Skeletal muscle tissue (tissue), 3 donors: ENCODE measurements at regions not wholly inside any gene's neighbourhood (a gene's known extent, or its start where the extent isn't known, plus 50 kb on each side); places are given as distances from the start of the nearest gene placed in this dataset.
"Not testable (repeated sequence)": the region's sequence is repeated elsewhere in the genome, so short reads cannot be mapped to it uniquely, and the experiment has no call there.

Source experiments
- H3K27ac ChIP-seq: one replicate; pipeline ENCODE4 v1.7.0; 2013; ENCODE audit warnings: mild to moderate bottlenecking, low read depth, low read length, inconsistent platforms
- H3K27me3 ChIP-seq, 3 donors: one replicate each; pipeline ENCODE4 v1.7.0; 2013; ENCODE audit warnings: low read length in 3 of 3; ENCODE audit not compliant: control insufficient read depth in 3 of 3, insufficient read depth in 3 of 3
- H3K36me3 ChIP-seq, 3 donors: one replicate each; pipeline ENCODE4 v1.7.0; 2013; ENCODE audit warnings: low read length in 3 of 3; ENCODE audit not compliant: control insufficient read depth in 3 of 3, insufficient read depth in 3 of 3
- H3K4me1 ChIP-seq, 3 donors: one replicate each; pipeline ENCODE4 v1.7.0; 2013; ENCODE audit warnings: low read length in 3 of 3, mild to moderate bottlenecking in 3 of 3; ENCODE audit not compliant: control insufficient read depth in 3 of 3, insufficient read depth in 3 of 3
- H3K4me3 ChIP-seq, 3 donors: one replicate each; pipeline ENCODE4 v1.7.0; 2013; ENCODE audit warnings: low read length in 3 of 3
- H3K9ac ChIP-seq, 3 donors: one replicate each; pipeline ENCODE4 v1.7.0; 2013; ENCODE audit warnings: low read length in 3 of 3, mild to moderate bottlenecking in 3 of 3, moderate library complexity in 2 of 3, low read depth in 1 of 3
- H3K9me3 ChIP-seq, 3 donors: one replicate each; pipeline ENCODE4 v1.7.0; 2013; ENCODE audit warnings: low read length in 3 of 3; ENCODE audit not compliant: control insufficient read depth in 3 of 3
- donor health status: Osteomylitis.

GRCh38 chr4:62500296-62500695, 1300.2 kb downstream of the ADGRL3 start:
- no peaks in the 10 kb centered on the region for H3K36me3 ChIP-seq
- no peak overlapping the region for H3K9ac ChIP-seq
- no peak overlapping the region for H3K27ac ChIP-seq
- H3K4me1 ChIP-seq = no peaks in the 10 kb centered on the region
- H3K27me3 ChIP-seq = no peaks in the 10 kb centered on the region
- H3K4me3 ChIP-seq = no peak overlapping the region
- no peaks in the 10 kb centered on the region for H3K9me3 ChIP-seq

GRCh38 chr4:62495032-62495431, 1294.9 kb downstream of the ADGRL3 start:
- Histone ChIP-seq H3K27ac (no peak overlapping the region), H3K4me1 (no peaks in the 10 kb centered on the region), H3K4me3 (no peak overlapping the region), H3K9me3 (no peaks in the 10 kb centered on the region), H3K9ac (no peak overlapping the region), H3K27me3 (no peaks in the 10 kb centered on the region), H3K36me3 (no peaks in the 10 kb centered on the region)

GRCh38 chr4:62491756-62492155, 1291.6 kb downstream of the ADGRL3 start:
- not testable (repeated sequence) for H3K4me1 ChIP-seq, H3K9ac ChIP-seq, H3K27me3 ChIP-seq, H3K36me3 ChIP-seq, H3K27ac ChIP-seq, H3K9me3 ChIP-seq, H3K4me3 ChIP-seq

- H3K36me3 ChIP-seq = no peaks in the 10 kb centered on the region
These were observed 1290.5 kb downstream of the ADGRL3 start for GRCh38 chr4:62490635-62491034.

GRCh38 chr4:62487016-62487415, 1286.9 kb downstream of the ADGRL3 start:
- H3K27ac ChIP-seq = no peak overlapping the region
- no peak overlapping the region for H3K9ac ChIP-seq
- H3K9me3 ChIP-seq = no peaks in the 10 kb centered on the region
- H3K4me3 ChIP-seq = no peak overlapping the region
- no peaks in the 10 kb centered on the region for H3K4me1 ChIP-seq
- no peaks in the 10 kb centered on the region for H3K36me3 ChIP-seq
- no peaks in the 10 kb centered on the region for H3K27me3 ChIP-seq

More at GRCh38 chr4:62490635-62491034, 1290.5 kb downstream of the ADGRL3 start:
- Histone ChIP-seq H3K9me3 (no peaks in the 10 kb centered on the region), H3K27ac (no peak overlapping the region), H3K27me3 (no peaks in the 10 kb centered on the region), H3K4me1 (no peaks in the 10 kb centered on the region), H3K4me3 (no peak overlapping the region), H3K9ac (no peak overlapping the region)

GRCh38 chr4:62484357-62484756, 1284.2 kb downstream of the ADGRL3 start:
- Histone ChIP-seq H3K9ac (no peak overlapping the region), H3K36me3 (no peaks in the 10 kb centered on the region), H3K4me3 (no peak overlapping the region), H3K27ac (no peak overlapping the region), H3K9me3 (no peaks in the 10 kb centered on the region), H3K4me1 (no peaks in the 10 kb centered on the region), H3K27me3 (no peaks in the 10 kb centered on the region)

- no peaks in the 10 kb centered on the region for H3K36me3 ChIP-seq
- H3K4me1 ChIP-seq = no peaks in the 10 kb centered on the region
- no peaks in the 10 kb centered on the region for H3K27me3 ChIP-seq
- no peaks in the 10 kb centered on the region for H3K9me3 ChIP-seq
- H3K9ac ChIP-seq = no peak overlapping the region
- no peak overlapping the region for H3K4me3 ChIP-seq
- no peak overlapping the region for H3K27ac ChIP-seq
These were observed 1282.2 kb downstream of the ADGRL3 start for GRCh38 chr4:62482355-62482754.

- H3K27ac ChIP-seq = no peak overlapping the region
- H3K27me3 ChIP-seq = no peaks in the 10 kb centered on the region
- no peaks in the 10 kb centered on the region for H3K4me1 ChIP-seq
- H3K9ac ChIP-seq = no peak overlapping the region
- no peaks in the 10 kb centered on the region for H3K36me3 ChIP-seq
- no peak overlapping the region for H3K4me3 ChIP-seq
- no peaks in the 10 kb centered on the region for H3K9me3 ChIP-seq
These were observed 1275.5 kb downstream of the ADGRL3 start for GRCh38 chr4:62475596-62475995.

- Histone ChIP-seq H3K9me3 (no peaks in the 10 kb centered on the region), H3K9ac (no peak overlapping the region), H3K27ac (no peak overlapping the region), H3K4me1 (no peaks in the 10 kb centered on the region), H3K4me3 (no peak overlapping the region), H3K36me3 (no peaks in the 10 kb centered on the region), H3K27me3 (no peaks in the 10 kb centered on the region)
These were observed 1274.7 kb downstream of the ADGRL3 start for GRCh38 chr4:62474802-62475201.

GRCh38 chr4:62471021-62471420, 1270.9 kb downstream of the ADGRL3 start:
- no peak overlapping the region for H3K27ac ChIP-seq
- no peaks in the 10 kb centered on the region for H3K9me3 ChIP-seq

GRCh38 chr4:62470421-62470983, 1270.4 kb downstream of the ADGRL3 start:
- Histone ChIP-seq H3K27ac (no peak overlapping the region), H3K4me1 (no peaks in the 10 kb centered on the region), H3K4me3 (no peak overlapping the region), H3K9ac (no peak overlapping the region), H3K9me3 (no peaks in the 10 kb centered on the region), H3K36me3 (no peaks in the 10 kb centered on the region), H3K27me3 (no peaks in the 10 kb centered on the region)

More at GRCh38 chr4:62471021-62471420, 1270.9 kb downstream of the ADGRL3 start:
- Histone ChIP-seq H3K27me3 (no peaks in the 10 kb centered on the region), H3K9ac (no peak overlapping the region), H3K36me3 (no peaks in the 10 kb centered on the region), H3K4me1 (no peaks in the 10 kb centered on the region), H3K4me3 (no peak overlapping the region)
